H9 (cell line): ENCODE measurements at regions not wholly inside any gene's neighbourhood (a gene's known extent, or its start where the extent isn't known, plus 50 kb on each side); places are given as distances from the start of the nearest gene placed in this dataset.

Experiments used
- DNase-seq: peaks from one replicate; pipeline ENCODE4 v3.0.0-alpha.2; 2017
- H2AFZ ChIP-seq: one replicate; pipeline ENCODE4 v1.6.1; 2013; ENCODE audit warnings: mild to moderate bottlenecking, low read length, control low read depth, moderate library complexity
- H2AK5ac ChIP-seq: 2 replicates; pipeline ENCODE4 v1.6.1; 2013; ENCODE audit warnings: low read length, control low read depth, mixed read lengths; ENCODE audit not compliant: insufficient read length
- H2BK120ac ChIP-seq: one replicate; pipeline ENCODE4 v1.6.1; 2013; ENCODE audit warnings: low read depth, mild to moderate bottlenecking, low read length, control low read depth, inconsistent platforms; ENCODE audit not compliant: poor library complexity, severe bottlenecking
- H2BK12ac ChIP-seq: 2 replicates; pipeline ENCODE4 v1.6.1; 2013; ENCODE audit warnings: low read length, control low read depth, mixed read lengths, low read depth; ENCODE audit not compliant: insufficient read length
- H2BK15ac ChIP-seq: 2 replicates; pipeline ENCODE4 v1.6.1; 2013; ENCODE audit warnings: low read depth, low read length, control low read depth
- H2BK20ac ChIP-seq: one replicate; pipeline ENCODE4 v1.6.1; 2013; ENCODE audit warnings: low read depth, mild to moderate bottlenecking, low read length, control low read depth, inconsistent platforms; ENCODE audit not compliant: poor library complexity, severe bottlenecking
- H2BK5ac ChIP-seq: 2 replicates; pipeline ENCODE4 v1.6.1; 2013; ENCODE audit warnings: low read length, control low read depth, mixed read lengths; ENCODE audit not compliant: insufficient read length
- H3K14ac ChIP-seq: 2 replicates; pipeline ENCODE4 v1.6.1; 2013; ENCODE audit warnings: low read length, control low read depth; ENCODE audit not compliant: insufficient read depth
- H3K18ac ChIP-seq: 2 replicates; pipeline ENCODE4 v1.6.1; 2013; ENCODE audit warnings: low read depth, mild to moderate bottlenecking, mixed read lengths, low read length, control low read depth; ENCODE audit not compliant: insufficient read length
- H3K23ac ChIP-seq: 2 replicates; pipeline ENCODE4 v1.6.1; 2013; ENCODE audit warnings: low read length, control low read depth, mixed read lengths, low read depth; ENCODE audit not compliant: insufficient read length
- H3K23me2 ChIP-seq: 2 replicates; pipeline ENCODE4 v1.6.1; 2013; ENCODE audit warnings: low read depth, mild to moderate bottlenecking, mixed read lengths, low read length, control low read depth; ENCODE audit not compliant: insufficient read length, poor library complexity, severe bottlenecking
- H3K27ac ChIP-seq: 2 replicates; pipeline ENCODE4 v1.5.1; 2013; ENCODE audit warnings: low read length, control low read depth, mixed read lengths, low read depth; ENCODE audit not compliant: insufficient read length
- H3K27me3 ChIP-seq: 2 replicates; pipeline ENCODE4 v1.6.1; 2013; ENCODE audit warnings: low read length, control low read depth, inconsistent platforms; ENCODE audit not compliant: insufficient read depth
- H3K4ac ChIP-seq: 2 replicates; pipeline ENCODE4 v1.6.1; 2013; ENCODE audit warnings: low read depth, mild to moderate bottlenecking, control low read depth, inconsistent platforms, low read length, moderate library complexity
- H3K4me1 ChIP-seq: 2 replicates; pipeline ENCODE4 v1.6.1; 2013; ENCODE audit warnings: low read length, control low read depth, inconsistent platforms; ENCODE audit not compliant: insufficient read depth
- H3K4me2 ChIP-seq: 2 replicates; pipeline ENCODE4 v1.6.1; 2013; ENCODE audit warnings: low read length, control low read depth, mixed read lengths; ENCODE audit not compliant: insufficient read length, insufficient read depth
- H3K56ac ChIP-seq: 2 replicates; pipeline ENCODE4 v1.6.1; 2013; ENCODE audit warnings: low read depth, mild to moderate bottlenecking, mixed read lengths, low read length, control low read depth; ENCODE audit not compliant: insufficient read length
- H3K79me1 ChIP-seq: 2 replicates; pipeline ENCODE4 v1.6.1; 2013; ENCODE audit warnings: low read depth, mild to moderate bottlenecking, moderate library complexity, low read length, control low read depth, inconsistent platforms; ENCODE audit not compliant: insufficient read depth, poor library complexity, severe bottlenecking
- H3K79me2 ChIP-seq: 2 replicates; pipeline ENCODE4 v1.6.1; 2013; ENCODE audit warnings: low read length, control low read depth, inconsistent platforms; ENCODE audit not compliant: insufficient read depth
- H3K9ac ChIP-seq: 2 replicates; pipeline ENCODE4 v1.6.1; 2013; ENCODE audit warnings: low read length, control low read depth, mixed read lengths; ENCODE audit not compliant: insufficient read length; ENCODE audit errors: extremely low read depth
- H3K9me3 ChIP-seq: one replicate; pipeline ENCODE4 v1.6.1; 2013; ENCODE audit warnings: low read depth, low read length, inconsistent platforms; ENCODE audit not compliant: control insufficient read depth
- H3T11ph ChIP-seq: one replicate; pipeline ENCODE4 v1.6.1; 2013; ENCODE audit warnings: mild to moderate bottlenecking, low read length, control low read depth, inconsistent platforms
- H4K20me1 ChIP-seq: one replicate; pipeline ENCODE4 v1.6.1; 2013; ENCODE audit not compliant: control insufficient read depth, insufficient read length, insufficient read depth
- H4K5ac ChIP-seq: 2 replicates; pipeline ENCODE4 v1.6.1; 2013; ENCODE audit warnings: low read depth, mild to moderate bottlenecking, mixed read lengths, low read length, control low read depth; ENCODE audit not compliant: insufficient read length
- H4K8ac ChIP-seq: replicated peaks from 2 replicates; pipeline ENCODE4 v1.6.1; 2013; ENCODE audit warnings: low read length, control low read depth, mixed read lengths, low read depth; ENCODE audit not compliant: insufficient read length
- H4K91ac ChIP-seq: 2 replicates; pipeline ENCODE4 v1.6.1; 2013; ENCODE audit warnings: low read depth, mild to moderate bottlenecking, moderate library complexity, mixed read lengths, low read length, control low read depth; ENCODE audit not compliant: insufficient read length
- H3K27ac Mint-ChIP-seq, 3 experiments: 2 replicates in 2 of 3; 3 replicates in 1 of 3; pipeline ENCODE4 v1.8.0; 2020 to 2021; ENCODE audit warnings: mixed read lengths in 3 of 3, mild to moderate bottlenecking in 1 of 3, moderate library complexity in 1 of 3
- H3K27me3 Mint-ChIP-seq: 2 replicates; pipeline ENCODE4 v1.8.0; 2021; ENCODE audit warnings: low read depth, mild to moderate bottlenecking, moderate library complexity, mixed read lengths
- H3K36me3 Mint-ChIP-seq, 3 experiments: 2 replicates in 2 of 3; 3 replicates in 1 of 3; pipeline ENCODE4 v1.8.0; 2020 to 2021; ENCODE audit warnings: low read depth in 3 of 3, mixed read lengths in 3 of 3; ENCODE audit not compliant: insufficient read depth in 1 of 3
- H3K4me1 Mint-ChIP-seq, 2 experiments: 2 replicates each; pipeline ENCODE4 v1.8.0; 2020; ENCODE audit warnings: mixed read lengths in 2 of 2
- H3K4me3 Mint-ChIP-seq, 2 experiments: 2 replicates in 1 of 2; 3 replicates in 1 of 2; pipeline ENCODE4 v1.8.0; 2020 to 2021; ENCODE audit warnings: mild to moderate bottlenecking in 2 of 2, mixed read lengths in 2 of 2, moderate library complexity in 1 of 2
- H3K9me3 Mint-ChIP-seq, 2 experiments: 2 replicates in 1 of 2; 3 replicates in 1 of 2; pipeline ENCODE4 v1.8.0; 2020; ENCODE audit warnings: mild to moderate bottlenecking in 2 of 2, mixed read lengths in 2 of 2, moderate library complexity in 1 of 2
- WGBS: extraction: QIAGEN DNeasy Blood & Tissue Kit; methylation state at CpG from one replicate; pipeline ENCODE4 v1.1.7; 2013; ENCODE audit warnings: missing lambda C conversion rate, low lambda C conversion rate, mixed read lengths; ENCODE audit not compliant: insufficient read length; ENCODE audit errors: extremely low coverage; 5-methylcytosine and 5-hydroxymethylcytosine counted together
- TF ChIP-seq, protein P1 (sequence below): fragments of 200-600 bp; sonication (generic); conservative IDR thresholded peaks from 3 replicates; pipeline ENCODE4 v1.8.0; 2021; ENCODE audit warnings: antibody characterized with exemption, mild to moderate bottlenecking

- WGBS = no CpG with 5 or more reads among the region's 11 CpGs
These were observed 78.1 kb upstream of the SLC22A11 start for GRCh38 chr11:64477675-64478074.

More at GRCh38 chr11:64477675-64478074, 78.1 kb upstream of the SLC22A11 start:
- no peak overlapping the region for H3T11ph ChIP-seq
- TF ChIP-seq, protein P1, sequence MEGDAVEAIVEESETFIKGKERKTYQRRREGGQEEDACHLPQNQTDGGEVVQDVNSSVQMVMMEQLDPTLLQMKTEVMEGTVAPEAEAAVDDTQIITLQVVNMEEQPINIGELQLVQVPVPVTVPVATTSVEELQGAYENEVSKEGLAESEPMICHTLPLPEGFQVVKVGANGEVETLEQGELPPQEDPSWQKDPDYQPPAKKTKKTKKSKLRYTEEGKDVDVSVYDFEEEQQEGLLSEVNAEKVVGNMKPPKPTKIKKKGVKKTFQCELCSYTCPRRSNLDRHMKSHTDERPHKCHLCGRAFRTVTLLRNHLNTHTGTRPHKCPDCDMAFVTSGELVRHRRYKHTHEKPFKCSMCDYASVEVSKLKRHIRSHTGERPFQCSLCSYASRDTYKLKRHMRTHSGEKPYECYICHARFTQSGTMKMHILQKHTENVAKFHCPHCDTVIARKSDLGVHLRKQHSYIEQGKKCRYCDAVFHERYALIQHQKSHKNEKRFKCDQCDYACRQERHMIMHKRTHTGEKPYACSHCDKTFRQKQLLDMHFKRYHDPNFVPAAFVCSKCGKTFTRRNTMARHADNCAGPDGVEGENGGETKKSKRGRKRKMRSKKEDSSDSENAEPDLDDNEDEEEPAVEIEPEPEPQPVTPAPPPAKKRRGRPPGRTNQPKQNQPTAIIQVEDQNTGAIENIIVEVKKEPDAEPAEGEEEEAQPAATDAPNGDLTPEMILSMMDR = no peak
- H4K91ac ChIP-seq = no peak overlapping the region
- no peaks in the 10 kb centered on the region for H3K79me1 ChIP-seq
- H2AFZ ChIP-seq = no peak overlapping the region
- H2BK5ac ChIP-seq = no peak overlapping the region
- no peak overlapping the region for H3K27ac ChIP-seq
- no peaks in the 10 kb centered on the region for H3K23me2 ChIP-seq
- no peaks in the 10 kb centered on the region for H4K20me1 ChIP-seq
- no peak overlapping the region for H2BK15ac ChIP-seq
- Mint-ChIP-seq H3K9me3 (no peaks in the 10 kb centered on the region), H3K4me3 (no peak overlapping the region), H3K36me3 (no peaks in the 10 kb centered on the region), H3K27ac (no peak overlapping the region), H3K27me3 (peaks cover 46% of the 10 kb centered on the region), H3K4me1 (peaks cover 10 to 25% of the 10 kb centered on the region in 2 experiments)
- no peak overlapping the region for H3K14ac ChIP-seq
- no peak overlapping the region for H3K23ac ChIP-seq
- no peak overlapping the region for H4K8ac ChIP-seq
- no peak overlapping the region for H3K56ac ChIP-seq
- H3K18ac ChIP-seq = no peak overlapping the region
- no peaks in the 10 kb centered on the region for H3K79me2 ChIP-seq
- H2BK120ac ChIP-seq = no peak overlapping the region
- no peaks in the 10 kb centered on the region for H3K27me3 ChIP-seq
- H2BK20ac ChIP-seq = no peak overlapping the region
- H3K4me2 ChIP-seq = no peak overlapping the region
- H3K4ac ChIP-seq = no peak overlapping the region
- DNase-seq = no peak
- no peak overlapping the region for H2AK5ac ChIP-seq
- H3K9me3 ChIP-seq = no peaks in the 10 kb centered on the region
- no peak overlapping the region for H4K5ac ChIP-seq
- no peak overlapping the region for H2BK12ac ChIP-seq
- H3K4me1 ChIP-seq = no peaks in the 10 kb centered on the region
- no peak overlapping the region for H3K9ac ChIP-seq
